ENCODE measurements at regions not wholly inside any gene's neighbourhood (a gene's known extent, or its start where the extent isn't known, plus 50 kb on each side); places are given as distances from the start of the nearest gene placed in this dataset.
"Not testable (repeated sequence)": the region's sequence is repeated elsewhere in the genome, so short reads cannot be mapped to it uniquely, and the experiment has no call there.

GRCh38 chr19:14328406-14328805 lies 52.8 kb upstream of the ADGRE5 start:
- no peak for TF ChIP-seq CTCF (IDR thresholded peaks at IDR 0.05; ENCODE audit: borderline replicate concordance, control extremely low read depth, extremely low read depth, insufficient read depth, missing control alignments)
- DNase-seq (ENCODE audit: low spot score) = no peak
- in situ Hi-C loops (cut with MboI; ENCODE audit: low sequenced_read_pairs, unreplicated experiment) = no loop called here

- DNase-seq (ENCODE audit: low spot score); in situ Hi-C loops (cut with MboI; ENCODE audit: low sequenced_read_pairs, unreplicated experiment): not testable (repeated sequence)
Observed at GRCh38 chr19:14327061-14327460, 54.2 kb upstream of the ADGRE5 start.

- TF ChIP-seq CTCF (IDR thresholded peaks at IDR 0.05; ENCODE audit: borderline replicate concordance, control extremely low read depth, extremely low read depth, insufficient read depth, missing control alignments) = no peak
- in situ Hi-C loops (cut with MboI; ENCODE audit: low sequenced_read_pairs, unreplicated experiment) = no loop called here
- DNase-seq (ENCODE audit: low spot score) = no peak
Observed at GRCh38 chr19:14325863-14326262, 55.4 kb upstream of the ADGRE5 start.

GRCh38 chr19:14325134-14325533 lies 56.1 kb upstream of the ADGRE5 start:
- TF ChIP-seq CTCF (IDR thresholded peaks at IDR 0.05; ENCODE audit: borderline replicate concordance, control extremely low read depth, extremely low read depth, insufficient read depth, missing control alignments) = no peak
- in situ Hi-C loops (cut with MboI; ENCODE audit: low sequenced_read_pairs, unreplicated experiment) = no loop called here
- no peak for DNase-seq (ENCODE audit: low spot score)

GRCh38 chr19:14322889-14323463 lies 58.3 kb upstream of the ADGRE5 start:
- in situ Hi-C loops (cut with MboI; ENCODE audit: low sequenced_read_pairs, unreplicated experiment) = no loop called here
- no peak for TF ChIP-seq CTCF (IDR thresholded peaks at IDR 0.05; ENCODE audit: borderline replicate concordance, control extremely low read depth, extremely low read depth, insufficient read depth, missing control alignments)
- no peak for DNase-seq (ENCODE audit: low spot score)

GRCh38 chr19:14320253-14320652 lies 61.0 kb upstream of the ADGRE5 start:
- DNase-seq (ENCODE audit: low spot score) = peak; percentile 3
- TF ChIP-seq CTCF (IDR thresholded peaks at IDR 0.05; ENCODE audit: borderline replicate concordance, control extremely low read depth, extremely low read depth, insufficient read depth, missing control alignments) = no peak
- in situ Hi-C loops (cut with MboI; ENCODE audit: low sequenced_read_pairs, unreplicated experiment) = no loop called here

GRCh38 chr19:14319720-14320119 lies 61.5 kb upstream of the ADGRE5 start:
- in situ Hi-C loops (cut with MboI; ENCODE audit: low sequenced_read_pairs, unreplicated experiment); DNase-seq (ENCODE audit: low spot score): not testable (repeated sequence)

GRCh38 chr19:14318873-14319272 lies 62.4 kb upstream of the ADGRE5 start:
- TF ChIP-seq CTCF (IDR thresholded peaks at IDR 0.05; ENCODE audit: borderline replicate concordance, control extremely low read depth, extremely low read depth, insufficient read depth, missing control alignments) = peak; percentile 52
- in situ Hi-C loops (cut with MboI; ENCODE audit: low sequenced_read_pairs, unreplicated experiment) = no loop called here
- DNase-seq (ENCODE audit: low spot score) = peak; percentile 83

Data from GM13976 (cell line).